Heart left ventricle (tissue), 13 donors: ENCODE measurements at regions not wholly inside any gene's neighbourhood (a gene's known extent, or its start where the extent isn't known, plus 50 kb on each side); places are given as distances from the start of the nearest gene placed in this dataset.

ENCODE experiments used
- POLR2A ChIP-seq, 2 donors: fragments of 450-650 bp; IDR thresholded peaks; one replicate each; pipeline ENCODE4 v1.6.1; 2017; ENCODE audit warnings: antibody characterized with exemption in 2 of 2, mild to moderate bottlenecking in 2 of 2, moderate library complexity in 2 of 2
- TF ChIP-seq, protein P1 (sequence below), 12 donors: fragments of 200-600 bp; sonication (generic) in 4 of 12; IDR thresholded peaks; one replicate each; pipeline versions ENCODE4 v1.5.0 to v1.8.0; 2018 to 2022; ENCODE audit warnings: antibody characterized with exemption in 12 of 12, mild to moderate bottlenecking in 5 of 12
- donor health status: ischemic (EF 13 %, LVEDD 7.1; RV severe dilation, severe dysfunction).
- donor health status: DM: no; HTN: yes; CAD: no.
- donor health status: DM: no; HTN: no; CAD: no.
- donor health status: ischemic (EF 25% LVEDD 6.9; RV normal size, moderate dysfunction).
- donor health status: ischemic (EF 25% LVEDD 5.7; RV mildly dilated, moderate dysfunction).
- donor health status: ischemic (EF 35%, LVEDD 5.7; RV mildly dilated, moderate dysfunction).
- donor health status: nonischemic (EF 11% LVEDD 7.7; RV severe dilation, severe dysfunction).
- donor health status: DM: yes; HTN: yes; CAD: no.
- donor health status: PGD.
- donor health status: ischemic (EF 29% LVEDD 5.4; RV normal size, mild dysfunction).
- donor health status: nonischemic (EF 23%, LVEDD 6.1; RV moderate dilation, normal function).

DNA sequence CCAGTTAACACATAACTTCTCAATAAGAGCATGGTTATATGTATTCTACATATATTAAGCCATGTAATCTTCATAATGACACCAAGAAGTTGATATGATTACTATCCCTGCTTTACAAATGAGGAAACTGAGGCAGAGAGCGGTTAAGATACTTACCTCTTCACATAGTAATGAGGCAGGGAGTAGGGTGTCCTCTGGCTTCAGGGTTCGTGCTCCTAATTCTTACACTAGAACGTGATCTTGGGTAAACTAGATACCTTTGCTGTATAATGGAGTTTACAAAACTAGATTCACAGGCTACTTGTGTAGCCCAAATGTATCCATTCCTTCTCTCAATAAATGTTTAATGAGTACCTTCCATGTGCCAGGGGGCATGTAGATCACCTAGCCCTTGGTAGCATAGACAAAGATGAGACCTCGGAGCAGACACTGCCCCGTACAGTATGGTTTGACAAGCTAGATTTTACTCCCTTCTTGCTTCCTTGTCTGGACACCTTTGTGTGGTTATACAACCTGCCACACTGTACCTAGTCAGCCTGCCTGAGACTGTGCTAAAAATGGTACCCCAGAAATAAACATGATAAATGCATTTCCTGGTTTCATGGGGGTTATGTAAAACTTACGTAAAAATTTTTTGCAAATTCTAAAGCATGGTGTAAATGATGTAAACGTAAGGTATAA lies 991.8 kb downstream of the VRK1 start:
- TF ChIP-seq, protein P1, sequence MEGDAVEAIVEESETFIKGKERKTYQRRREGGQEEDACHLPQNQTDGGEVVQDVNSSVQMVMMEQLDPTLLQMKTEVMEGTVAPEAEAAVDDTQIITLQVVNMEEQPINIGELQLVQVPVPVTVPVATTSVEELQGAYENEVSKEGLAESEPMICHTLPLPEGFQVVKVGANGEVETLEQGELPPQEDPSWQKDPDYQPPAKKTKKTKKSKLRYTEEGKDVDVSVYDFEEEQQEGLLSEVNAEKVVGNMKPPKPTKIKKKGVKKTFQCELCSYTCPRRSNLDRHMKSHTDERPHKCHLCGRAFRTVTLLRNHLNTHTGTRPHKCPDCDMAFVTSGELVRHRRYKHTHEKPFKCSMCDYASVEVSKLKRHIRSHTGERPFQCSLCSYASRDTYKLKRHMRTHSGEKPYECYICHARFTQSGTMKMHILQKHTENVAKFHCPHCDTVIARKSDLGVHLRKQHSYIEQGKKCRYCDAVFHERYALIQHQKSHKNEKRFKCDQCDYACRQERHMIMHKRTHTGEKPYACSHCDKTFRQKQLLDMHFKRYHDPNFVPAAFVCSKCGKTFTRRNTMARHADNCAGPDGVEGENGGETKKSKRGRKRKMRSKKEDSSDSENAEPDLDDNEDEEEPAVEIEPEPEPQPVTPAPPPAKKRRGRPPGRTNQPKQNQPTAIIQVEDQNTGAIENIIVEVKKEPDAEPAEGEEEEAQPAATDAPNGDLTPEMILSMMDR (IDR thresholded peaks at IDR 0.05): no peak
- no peak for TF ChIP-seq POLR2A (IDR thresholded peaks at IDR 0.05)
